Natural killer cell (primary cell): ENCODE measurements at regions not wholly inside any gene's neighbourhood (a gene's known extent, or its start where the extent isn't known, plus 50 kb on each side); places are given as distances from the start of the nearest gene placed in this dataset.

ENCODE experiments used
- ATAC-seq, 3 donors: fragments of 150-1000 bp in 2 of 3; fragments of 200-7000 bp in 1 of 3; cut with Tn5 transposase; 1 replicate in 1 of 3; 2 replicates in 2 of 3; pipeline ENCODE4 v1.10.0; 2021; ENCODE audit warnings: mild to moderate bottlenecking in 2 of 3, moderate library complexity in 2 of 3
- DNase-seq, 2 donors: peaks; one replicate each; pipeline versions ENCODE4 v3.0.0 to v3.0.0-alpha.2; 2013 to 2021; ENCODE audit warnings: mixed read lengths in 1 of 2
- H3K27ac ChIP-seq: one replicate; pipeline ENCODE4 v1.5.1; 2013; ENCODE audit warnings: mild to moderate bottlenecking, low read length
- H3K27me3 ChIP-seq: one replicate; pipeline ENCODE4 v1.6.1; 2013; ENCODE audit warnings: low read length; ENCODE audit not compliant: control insufficient read depth, insufficient read depth
- H3K36me3 ChIP-seq: one replicate; pipeline ENCODE4 v1.6.1; 2013; ENCODE audit warnings: low read length; ENCODE audit not compliant: control insufficient read depth, insufficient read depth
- H3K4me1 ChIP-seq: one replicate; pipeline ENCODE4 v1.6.1; 2013; ENCODE audit warnings: low read length; ENCODE audit not compliant: control insufficient read depth, insufficient read depth
- H3K4me3 ChIP-seq: one replicate; pipeline ENCODE4 v1.5.1; 2013; ENCODE audit warnings: low read length
- H3K9me3 ChIP-seq: one replicate; pipeline ENCODE4 v1.6.1; 2013; ENCODE audit warnings: low read length; ENCODE audit not compliant: control insufficient read depth, insufficient read depth
- H3K27ac Mint-ChIP-seq, 2 donors: one replicate each; pipeline ENCODE4 v1.8.0; 2022; ENCODE audit warnings: mild to moderate bottlenecking in 2 of 2, mixed read lengths in 2 of 2, moderate library complexity in 1 of 2
- H3K27me3 Mint-ChIP-seq, 2 donors: one replicate each; pipeline ENCODE4 v1.8.0; 2022; ENCODE audit warnings: low read depth in 2 of 2, mixed read lengths in 2 of 2
- H3K36me3 Mint-ChIP-seq: one replicate; pipeline ENCODE4 v1.8.0; 2022; ENCODE audit warnings: mixed read lengths
- H3K4me1 Mint-ChIP-seq, 2 donors: one replicate each; pipeline ENCODE4 v1.8.0; 2022; ENCODE audit warnings: mixed read lengths in 2 of 2
- H3K4me3 Mint-ChIP-seq: one replicate; pipeline ENCODE4 v1.8.0; 2022; ENCODE audit warnings: mild to moderate bottlenecking, moderate library complexity, mixed read lengths
- H3K9me3 Mint-ChIP-seq, 2 donors: one replicate each; pipeline ENCODE4 v1.8.0; 2022; ENCODE audit warnings: mixed read lengths in 2 of 2
- WGBS: methylation state at CpG from one replicate; pipeline ENCODE4 v1.1.7; 2013; ENCODE audit warnings: missing lambda C conversion rate; ENCODE audit not compliant: insufficient coverage; 5-methylcytosine and 5-hydroxymethylcytosine counted together
- intact Hi-C: fragments of 100-400 bp; cut with micrococcal nuclease; formaldehyde crosslinking; loops from one replicate; pipeline ENCODE4 v1.14.2; 2022
- TF ChIP-seq, protein P1 (sequence below): fragments of 200-600 bp; IDR thresholded peaks from one replicate; pipeline ENCODE4 v1.8.0; 2022; ENCODE audit warnings: antibody characterized with exemption

DNA sequence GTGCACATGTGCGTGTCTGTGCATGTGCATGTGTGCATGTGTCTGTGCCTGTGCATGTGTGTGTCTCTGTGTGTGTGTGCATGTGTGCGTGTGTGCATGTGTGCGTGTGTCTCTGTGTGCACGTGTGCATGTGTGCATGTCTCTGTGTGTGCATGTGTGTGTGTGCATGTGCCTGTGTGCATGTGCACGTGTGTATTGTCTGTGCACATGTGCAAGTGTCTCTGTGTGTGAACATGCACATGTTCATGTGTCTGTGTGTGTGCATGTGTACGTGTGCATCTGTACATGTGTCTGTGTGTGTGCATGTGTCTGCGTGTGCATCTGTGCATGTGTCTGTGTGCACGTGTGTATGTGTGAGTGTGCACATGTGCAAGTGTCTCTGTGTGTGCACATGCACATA, 277.3 kb downstream of the GALR1 start:
- Histone ChIP-seq H3K27ac (no peak overlapping the region), H3K4me3 (no peak overlapping the region), H3K9me3 (no peaks in the 10 kb centered on the region), H3K36me3 (no peaks in the 10 kb centered on the region), H3K27me3 (no peaks in the 10 kb centered on the region), H3K4me1 (no peaks in the 10 kb centered on the region)
- Mint-ChIP-seq H3K4me3 (no peak overlapping the region), H3K27ac (no peak overlapping the region), H3K4me1 (no peaks in the 10 kb centered on the region), H3K27me3 (peaks cover 0 to 12% of the 10 kb centered on the region in 2 donors), H3K9me3 (peaks cover 0 to 2% of the 10 kb centered on the region in 2 donors), H3K36me3 (no peaks in the 10 kb centered on the region)
- intact Hi-C loops, result no loop called here
- TF ChIP-seq, protein P1, sequence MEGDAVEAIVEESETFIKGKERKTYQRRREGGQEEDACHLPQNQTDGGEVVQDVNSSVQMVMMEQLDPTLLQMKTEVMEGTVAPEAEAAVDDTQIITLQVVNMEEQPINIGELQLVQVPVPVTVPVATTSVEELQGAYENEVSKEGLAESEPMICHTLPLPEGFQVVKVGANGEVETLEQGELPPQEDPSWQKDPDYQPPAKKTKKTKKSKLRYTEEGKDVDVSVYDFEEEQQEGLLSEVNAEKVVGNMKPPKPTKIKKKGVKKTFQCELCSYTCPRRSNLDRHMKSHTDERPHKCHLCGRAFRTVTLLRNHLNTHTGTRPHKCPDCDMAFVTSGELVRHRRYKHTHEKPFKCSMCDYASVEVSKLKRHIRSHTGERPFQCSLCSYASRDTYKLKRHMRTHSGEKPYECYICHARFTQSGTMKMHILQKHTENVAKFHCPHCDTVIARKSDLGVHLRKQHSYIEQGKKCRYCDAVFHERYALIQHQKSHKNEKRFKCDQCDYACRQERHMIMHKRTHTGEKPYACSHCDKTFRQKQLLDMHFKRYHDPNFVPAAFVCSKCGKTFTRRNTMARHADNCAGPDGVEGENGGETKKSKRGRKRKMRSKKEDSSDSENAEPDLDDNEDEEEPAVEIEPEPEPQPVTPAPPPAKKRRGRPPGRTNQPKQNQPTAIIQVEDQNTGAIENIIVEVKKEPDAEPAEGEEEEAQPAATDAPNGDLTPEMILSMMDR, result no peak
- ATAC-seq (peak in 1 of 3 donors; percentile 27), DNase-seq (no peak)
- WGBS, result 92% methylated on average over 8 of the region's 8 CpGs

DNA sequence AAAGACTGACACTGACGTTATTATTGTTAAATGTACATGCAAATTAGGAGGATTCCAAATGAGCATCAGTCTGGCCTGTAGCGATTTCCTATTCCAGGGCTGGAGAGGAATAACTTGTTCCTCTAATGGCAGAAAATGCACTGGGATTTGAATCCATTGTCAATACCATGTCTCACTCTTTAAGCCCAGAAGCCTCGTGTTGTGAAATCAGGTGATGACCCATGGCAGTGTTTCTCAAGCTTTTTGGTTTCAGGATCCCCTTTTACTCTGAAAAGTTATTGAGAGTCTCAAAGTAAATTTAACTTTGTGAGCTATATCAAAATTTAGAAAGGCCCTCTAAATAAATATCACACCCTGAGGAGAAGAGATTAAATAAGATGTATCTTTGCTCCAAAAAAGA, 279.2 kb downstream of the GALR1 start:
- no peak overlapping the region for H3K27ac Mint-ChIP-seq
- H3K4me1 Mint-ChIP-seq, result no peaks in the 10 kb centered on the region
- ATAC-seq (no peak), DNase-seq (no peak)
- Histone ChIP-seq H3K27ac (no peak overlapping the region), H3K4me1 (no peaks in the 10 kb centered on the region), H3K9me3 (no peaks in the 10 kb centered on the region), H3K4me3 (no peak overlapping the region), H3K27me3 (no peaks in the 10 kb centered on the region), H3K36me3 (no peaks in the 10 kb centered on the region)
- TF ChIP-seq, protein P1, result no peak
- H3K9me3 Mint-ChIP-seq, result peaks cover 0 to 2% of the 10 kb centered on the region in 2 donors
- intact Hi-C loops, result no loop called here
- H3K4me3 Mint-ChIP-seq, result no peak overlapping the region
- 83% methylated on average over 3 of the region's 3 CpGs for WGBS
- peaks cover 0 to 12% of the 10 kb centered on the region in 2 donors for H3K27me3 Mint-ChIP-seq
- no peaks in the 10 kb centered on the region for H3K36me3 Mint-ChIP-seq

GRCh38 chr18:77529492-77530176, 280.0 kb downstream of the GALR1 start:
- TF ChIP-seq, protein P1, result no peak
- no peak overlapping the region for H3K4me3 ChIP-seq
- H3K36me3 ChIP-seq, result no peaks in the 10 kb centered on the region
- no peak for DNase-seq
- Mint-ChIP-seq H3K4me1 (no peaks in the 10 kb centered on the region), H3K36me3 (no peaks in the 10 kb centered on the region), H3K9me3 (peaks cover 0 to 2% of the 10 kb centered on the region in 2 donors), H3K27ac (no peak overlapping the region), H3K4me3 (no peak overlapping the region), H3K27me3 (peaks cover 0 to 12% of the 10 kb centered on the region in 2 donors)
- H3K9me3 ChIP-seq, result no peaks in the 10 kb centered on the region
- intact Hi-C loops, result no loop called here
- WGBS, result 92% methylated on average over 7 of the region's 7 CpGs
- no peaks in the 10 kb centered on the region for H3K27me3 ChIP-seq
- no peaks in the 10 kb centered on the region for H3K4me1 ChIP-seq
- no peak overlapping the region for H3K27ac ChIP-seq
- ATAC-seq, result no peak

DNA sequence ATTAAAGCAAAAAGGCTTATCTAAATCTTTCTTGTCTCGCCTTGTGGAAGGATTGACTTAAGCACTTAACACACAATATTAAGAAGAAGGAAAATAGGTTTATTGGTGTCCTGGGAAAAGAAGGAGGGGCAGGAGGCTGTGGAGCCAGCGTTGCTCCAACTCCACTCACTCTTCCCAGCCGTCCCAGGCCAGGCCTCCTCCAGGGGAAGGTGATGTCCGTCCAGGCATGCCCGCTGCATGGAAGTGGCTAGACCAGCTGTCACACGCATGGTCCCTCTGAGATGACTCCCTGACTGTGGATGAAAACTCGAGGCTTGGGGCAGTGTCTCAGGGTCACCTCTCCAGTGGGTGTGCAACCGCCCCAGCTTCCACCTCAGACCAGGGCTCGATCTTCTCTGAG, 281.1 kb downstream of the GALR1 start:
- H3K27me3 ChIP-seq, result no peaks in the 10 kb centered on the region
- H3K36me3 Mint-ChIP-seq, result no peaks in the 10 kb centered on the region
- peaks cover 0 to 2% of the 10 kb centered on the region in 2 donors for H3K9me3 Mint-ChIP-seq
- H3K4me3 Mint-ChIP-seq, result no peak overlapping the region
- DNase-seq (no peak), ATAC-seq (no peak)
- 86% methylated on average over 8 of the region's 9 CpGs for WGBS
- H3K9me3 ChIP-seq, result no peaks in the 10 kb centered on the region
- no peak overlapping the region for H3K27ac ChIP-seq
- no peaks in the 10 kb centered on the region for H3K4me1 ChIP-seq
- H3K36me3 ChIP-seq, result no peaks in the 10 kb centered on the region
- TF ChIP-seq, protein P1, result no peak
- H3K27ac Mint-ChIP-seq, result no peak overlapping the region
- H3K4me3 ChIP-seq, result no peak overlapping the region
- intact Hi-C loops, result no loop called here
- no peaks in the 10 kb centered on the region for H3K4me1 Mint-ChIP-seq
- peaks cover 3 to 12% of the 10 kb centered on the region in 2 donors for H3K27me3 Mint-ChIP-seq
